NOMO-1 (cell line): ENCODE measurements at regions not wholly inside any gene's neighbourhood (a gene's known extent, or its start where the extent isn't known, plus 50 kb on each side); places are given as distances from the start of the nearest gene placed in this dataset.

Source experiments
- DNase-seq, 2 experiments: peaks; one replicate each; lab custom pipeline; 2025; ENCODE audit not compliant: unreplicated experiment in 2 of 2; lab: John Stamatoyannopoulos, UW

DNA sequence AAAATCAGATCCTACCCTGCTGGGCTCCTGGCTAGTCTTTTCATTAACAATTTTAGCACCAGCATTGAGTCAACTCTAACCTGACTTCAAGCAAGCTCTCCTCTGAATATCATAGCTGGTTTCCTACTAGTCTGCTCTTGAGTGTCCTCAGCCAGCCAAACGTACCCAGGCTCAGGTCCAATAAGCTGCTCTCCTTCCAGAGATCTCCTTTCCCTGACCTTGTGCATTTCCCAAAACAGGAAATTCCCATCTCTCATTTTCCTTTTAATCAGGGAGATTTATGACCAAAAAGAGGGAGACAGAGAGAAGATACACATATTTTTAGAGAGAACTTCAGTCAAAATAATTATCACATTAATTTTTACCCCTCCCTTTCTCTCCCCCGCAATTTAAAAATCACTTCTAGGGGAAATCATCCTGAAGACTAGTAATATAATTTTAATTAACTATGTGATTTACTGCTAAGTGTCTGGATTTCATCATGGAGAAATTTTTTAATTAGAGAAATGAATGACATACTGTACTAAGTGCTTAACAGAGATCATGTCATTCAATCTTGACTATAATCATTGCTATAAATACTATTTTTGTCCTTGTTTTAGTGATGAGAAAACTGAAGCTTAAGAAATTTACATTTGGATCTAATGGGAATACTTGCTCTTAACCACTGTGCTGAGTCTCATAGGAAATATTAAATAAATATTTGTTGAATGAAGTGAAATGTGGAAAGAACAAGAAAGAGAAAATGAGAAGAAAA is 421.7 kb upstream of the INTU start:
- DNase-seq: no peak

DNA sequence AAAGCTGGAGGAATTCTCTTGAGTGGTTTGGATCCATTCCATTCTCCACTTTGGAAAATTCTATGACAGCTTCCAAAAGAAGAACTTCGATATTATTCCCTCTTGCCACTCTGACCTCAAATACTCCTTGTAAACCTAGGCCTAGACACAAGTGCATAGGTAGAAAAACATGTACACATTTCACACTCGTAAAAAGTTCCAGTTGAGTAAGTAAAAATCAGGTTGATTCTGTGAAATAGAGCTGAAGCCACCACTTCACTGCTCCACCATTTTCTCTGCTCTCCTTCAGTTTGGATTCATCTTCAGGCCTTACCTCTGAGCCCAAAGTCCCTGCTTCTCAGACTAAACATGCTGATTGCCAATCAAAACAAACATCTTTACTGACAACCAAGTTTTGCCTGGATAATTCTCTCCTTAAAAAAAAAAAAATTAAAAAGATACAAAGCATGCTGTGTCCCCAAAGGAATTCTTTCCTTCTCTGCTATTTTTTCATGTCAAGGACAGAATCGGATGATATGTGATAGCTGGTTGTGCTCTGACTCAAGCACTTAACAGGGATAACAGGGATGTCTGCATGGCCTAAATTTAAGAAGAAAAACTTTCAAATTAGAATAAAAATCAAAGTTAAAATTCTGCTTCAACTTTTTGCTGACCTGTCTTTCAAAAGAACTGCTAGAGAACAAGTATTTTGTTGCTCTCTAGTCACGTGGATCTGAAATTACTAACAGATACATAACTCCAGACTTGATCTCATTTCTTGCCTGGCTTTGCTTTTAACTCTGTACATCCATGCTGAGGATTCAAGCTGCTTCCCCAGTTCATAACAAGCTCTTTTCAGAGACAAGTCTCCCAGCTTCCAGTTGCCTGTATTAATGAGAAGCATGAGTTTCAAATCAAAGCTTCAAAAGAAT is 420.9 kb upstream of the INTU start:
- no peak for DNase-seq

- no peak for DNase-seq
Observed at GRCh38 chr4:127212701-127213100, 420.1 kb upstream of the INTU start.

DNA sequence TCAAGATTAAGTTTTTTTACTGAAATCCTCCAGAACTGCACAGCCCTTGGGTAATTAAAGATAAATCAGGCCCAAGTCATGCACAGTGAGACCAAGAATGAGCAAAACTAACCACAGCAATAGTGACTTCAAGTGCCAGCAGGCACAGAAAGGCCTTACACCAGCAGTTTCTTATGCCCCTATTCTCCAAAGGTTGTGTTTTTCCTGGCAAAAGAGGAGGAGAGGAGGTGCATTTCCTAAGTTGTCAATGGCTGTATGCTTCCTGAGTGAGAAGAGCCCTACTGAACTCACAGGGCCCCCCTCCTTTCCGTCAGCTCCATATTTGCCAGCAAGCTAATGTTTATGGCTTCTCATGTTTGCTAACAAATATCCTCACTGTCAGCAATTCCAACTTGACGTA is 418.7 kb upstream of the INTU start:
- no peak for DNase-seq

GRCh38 chr4:127214931-127215330 is 417.8 kb upstream of the INTU start:
- DNase-seq: no peak

- DNase-seq: no peak
Observed at GRCh38 chr4:127217586-127218229, 415.0 kb upstream of the INTU start.

DNA sequence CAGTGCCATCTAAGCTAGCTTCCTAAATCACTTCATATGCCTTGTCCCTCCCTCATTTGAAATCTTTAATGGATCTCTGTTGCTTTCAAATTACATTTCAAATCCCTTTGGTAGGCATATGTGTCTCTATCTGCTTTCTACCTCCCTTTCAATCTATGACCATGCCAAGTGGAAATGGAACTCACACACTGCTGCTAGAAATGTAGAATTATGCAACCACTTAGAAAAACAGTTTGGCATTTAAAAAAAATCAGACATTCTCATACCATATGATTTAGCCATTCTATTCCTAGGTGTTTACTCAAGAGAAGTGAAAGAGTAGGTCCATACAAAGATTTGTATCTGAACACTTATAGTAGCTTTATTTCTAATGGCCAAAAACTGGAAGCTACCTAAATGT is 413.5 kb upstream of the INTU start:
- DNase-seq: no peak

DNA sequence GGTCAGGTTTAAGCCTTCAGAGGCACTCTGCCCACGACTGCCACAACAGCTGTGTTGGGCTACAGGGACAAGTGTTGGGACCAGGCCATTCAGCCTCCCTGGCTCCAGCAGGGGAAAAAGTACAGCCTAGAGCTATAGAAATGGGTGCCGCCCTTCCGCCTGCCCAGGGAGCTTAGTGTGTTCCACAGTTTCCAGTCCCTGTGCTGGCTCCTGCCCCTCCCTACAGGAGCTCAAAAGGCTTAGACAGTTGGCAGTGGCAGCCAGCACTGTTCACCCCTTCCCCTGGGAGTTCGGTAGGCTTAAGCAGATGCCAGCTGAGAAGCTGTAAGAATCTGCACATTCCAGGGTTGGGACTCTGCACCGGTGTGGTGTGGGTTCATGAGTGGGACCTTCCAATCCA is 408.2 kb upstream of the INTU start:
- DNase-seq: no peak

- no peak for DNase-seq
Observed at GRCh38 chr4:127229855-127230608, 402.7 kb upstream of the INTU start.

- no peak for DNase-seq
Observed at GRCh38 chr4:127236889-127237288, 395.9 kb upstream of the INTU start.

DNA sequence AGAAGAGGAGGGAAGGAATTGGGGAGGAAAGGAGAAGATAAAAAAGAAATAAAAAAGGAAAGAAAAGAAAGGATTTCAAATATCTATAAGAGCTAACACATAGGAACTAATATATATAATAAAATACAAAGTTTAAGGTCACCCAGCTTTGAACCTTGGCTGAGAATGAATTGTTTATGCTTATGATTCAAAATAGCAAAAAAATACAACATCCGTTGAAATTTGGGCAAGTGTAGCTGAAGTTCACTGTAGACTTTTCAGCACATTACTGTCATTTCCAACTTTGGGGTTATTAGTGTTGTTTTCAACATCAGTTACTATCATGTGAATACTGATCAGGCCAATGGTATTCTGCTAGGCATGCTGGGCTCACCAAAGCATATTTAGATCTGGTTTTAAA is 395.2 kb upstream of the INTU start:
- no peak for DNase-seq

DNA sequence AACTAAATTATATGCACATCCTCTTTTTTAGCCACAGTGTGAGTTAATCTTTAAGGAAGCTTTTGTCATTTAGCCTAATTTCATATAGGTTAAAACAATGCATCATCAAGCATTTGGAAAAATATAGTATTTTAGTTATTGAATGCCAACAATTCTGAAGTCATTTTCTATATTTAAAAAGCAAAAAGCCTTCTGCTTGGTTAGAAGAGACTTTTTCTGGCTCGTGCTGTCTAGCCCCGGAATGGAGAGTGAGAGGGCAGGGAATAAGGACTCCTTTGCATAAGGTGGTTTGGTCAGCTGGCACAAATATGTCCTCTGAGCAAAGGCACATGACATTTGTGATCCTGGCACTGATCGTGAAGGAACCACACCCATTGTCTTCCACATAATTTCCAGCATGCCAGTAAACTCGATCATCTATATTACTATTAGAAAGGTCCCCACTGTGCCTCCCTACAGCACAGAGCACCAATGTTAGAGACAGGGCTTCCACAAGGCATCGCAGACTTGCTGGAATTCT is 393.7 kb upstream of the INTU start:
- DNase-seq: no peak

DNA sequence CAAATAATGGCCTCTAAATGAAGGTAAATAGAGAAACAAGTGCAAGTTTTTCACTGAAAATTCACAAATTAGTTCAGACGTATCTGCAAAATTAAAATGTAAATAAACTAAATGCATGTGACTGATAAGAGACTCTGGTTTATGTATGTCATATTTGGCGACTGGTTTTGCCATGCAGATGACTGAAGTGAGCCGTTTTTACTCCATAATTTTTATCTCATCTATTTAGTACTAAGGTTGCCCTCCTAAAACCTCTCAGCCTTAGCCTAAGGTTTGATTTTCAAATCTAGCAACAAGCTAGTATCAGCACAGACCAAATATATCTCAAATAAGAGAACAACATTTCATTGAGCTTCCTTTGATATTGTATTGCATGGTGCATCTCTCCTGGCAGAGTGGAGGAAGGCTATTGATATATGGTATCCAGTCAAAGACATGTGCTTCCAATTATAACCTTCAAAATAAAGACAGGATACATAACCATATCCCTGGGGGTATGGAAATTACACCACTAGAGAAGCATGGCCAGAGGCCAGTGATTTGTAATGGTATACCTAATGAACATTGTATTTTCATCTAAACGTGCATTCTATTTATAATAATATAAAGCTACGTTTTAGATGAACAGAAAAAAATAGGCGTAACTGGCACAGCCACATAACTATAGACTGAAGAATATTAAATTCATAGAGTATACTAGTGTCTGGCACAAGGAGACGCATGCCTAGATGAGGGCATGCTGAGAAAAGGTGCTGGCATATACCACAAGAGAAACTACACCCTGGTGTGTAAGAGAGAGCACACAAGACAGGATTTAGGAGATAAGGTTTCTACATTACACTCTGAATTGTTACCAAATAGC is 392.6 kb upstream of the INTU start:
- DNase-seq: no peak

- DNase-seq: no peak
Observed at GRCh38 chr4:127240764-127241105, 392.0 kb upstream of the INTU start.

DNA sequence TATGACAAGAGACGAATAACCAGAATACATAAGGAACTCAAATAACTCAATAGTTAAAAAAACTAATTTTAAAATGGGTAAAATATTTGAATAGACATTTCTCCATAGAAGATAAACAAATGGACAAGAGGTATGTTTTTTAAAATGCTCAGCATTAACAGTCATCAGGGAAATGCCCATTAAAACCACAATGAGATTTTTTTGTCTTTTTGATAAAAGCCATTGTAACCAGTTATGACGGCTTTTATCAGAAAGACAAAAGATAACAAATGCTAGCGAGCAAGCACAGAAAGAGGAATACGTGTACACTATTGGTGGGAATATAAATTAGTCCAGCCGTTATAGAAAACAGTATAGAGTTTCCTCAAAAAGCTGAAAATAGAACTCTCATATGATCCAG is 388.2 kb upstream of the INTU start:
- DNase-seq: no peak

- DNase-seq: no peak
Observed at GRCh38 chr4:127246963-127247952, 385.5 kb upstream of the INTU start.

- peak; percentile 45 to 90 for DNase-seq
Observed at GRCh38 chr4:127249066-127249766, 383.5 kb upstream of the INTU start.

DNA sequence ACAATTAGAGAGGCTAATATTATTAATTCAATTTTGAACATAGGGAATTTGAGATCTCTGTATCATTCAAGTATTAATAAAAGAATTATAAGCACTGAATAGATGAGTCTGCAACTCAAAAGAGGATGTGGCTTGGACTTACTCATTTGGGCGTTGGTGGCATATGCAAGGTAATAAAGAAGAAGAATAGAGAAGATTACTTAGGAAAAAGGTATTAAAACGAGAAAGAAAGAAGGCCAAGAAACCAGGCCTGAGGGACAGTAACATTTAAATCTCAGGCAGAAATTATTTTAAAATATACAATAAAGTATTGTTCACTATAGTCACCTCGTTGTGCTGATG is 383.0 kb upstream of the INTU start:
- DNase-seq: peak; percentile 40 to 83
